MM.1S (cell line): ENCODE measurements at regions not wholly inside any gene's neighbourhood (a gene's known extent, or its start where the extent isn't known, plus 50 kb on each side); places are given as distances from the start of the nearest gene placed in this dataset.

ENCODE experiments used
- DNase-seq: peaks from one replicate; pipeline ENCODE4 v3.0.0-alpha.2; 2015
- H2AFZ ChIP-seq: fragments of 300-600 bp; sonication (generic); 2 replicates; pipeline ENCODE4 v1.6.0; 2016; ENCODE audit warnings: antibody characterized with exemption, low read length
- H3F3A ChIP-seq: fragments of 300-600 bp; sonication (generic); 2 replicates; pipeline ENCODE4 v1.6.1; 2016; ENCODE audit warnings: mild to moderate bottlenecking, antibody characterized with exemption, low read length, moderate library complexity, mixed read lengths; ENCODE audit not compliant: insufficient read depth
- H3K27ac ChIP-seq: fragments of 300-600 bp; sonication (generic); 2 replicates; pipeline ENCODE4 v1.5.1; 2016; ENCODE audit warnings: mild to moderate bottlenecking, low read length
- H3K27me3 ChIP-seq: fragments of 300-600 bp; sonication (generic); replicated peaks from 2 replicates; pipeline ENCODE4 v1.6.0; 2016; ENCODE audit warnings: low read length; ENCODE audit not compliant: insufficient read depth
- H3K36me3 ChIP-seq: fragments of 300-600 bp; sonication (generic); replicated peaks from 2 replicates; pipeline ENCODE4 v1.6.1; 2016; ENCODE audit warnings: mild to moderate bottlenecking, low read length, mixed read lengths; ENCODE audit not compliant: insufficient read depth
- H3K4me1 ChIP-seq: fragments of 300-600 bp; sonication (generic); 2 replicates; pipeline ENCODE4 v1.6.1; 2016; ENCODE audit warnings: low read length, mixed read lengths
- H3K4me2 ChIP-seq: fragments of 300-600 bp; sonication (generic); 2 replicates; pipeline ENCODE4 v1.6.0; 2016; ENCODE audit warnings: low read depth, low read length
- H3K4me3 ChIP-seq: fragments of 300-600 bp; sonication (generic); 2 replicates; pipeline ENCODE4 v1.5.1; 2016; ENCODE audit warnings: low read length, mixed read lengths
- H3K79me2 ChIP-seq: fragments of 300-600 bp; sonication (generic); 2 replicates; pipeline ENCODE4 v1.6.1; 2016; ENCODE audit warnings: mixed run types, low read length, mixed read lengths
- H3K9ac ChIP-seq: fragments of 300-600 bp; sonication (generic); 2 replicates; pipeline ENCODE4 v1.6.1; 2016; ENCODE audit warnings: low read length, mixed read lengths
- H3K9me2 ChIP-seq: fragments of 300-600 bp; sonication (generic); replicated peaks from 2 replicates; pipeline ENCODE4 v1.6.1; 2016; ENCODE audit warnings: mild to moderate bottlenecking, low read length, mixed read lengths; ENCODE audit not compliant: insufficient read depth
- H3K9me3 ChIP-seq: fragments of 300-600 bp; sonication (generic); replicated peaks from 2 replicates; pipeline ENCODE4 v1.6.1; 2016; ENCODE audit warnings: mild to moderate bottlenecking, low read length, mixed read lengths; ENCODE audit not compliant: insufficient read depth
- H4K20me1 ChIP-seq: fragments of 300-600 bp; sonication (generic); 2 replicates; pipeline ENCODE4 v1.6.1; 2016; ENCODE audit warnings: mild to moderate bottlenecking, low read length, moderate library complexity, mixed read lengths; ENCODE audit not compliant: insufficient read depth
- EZH2 ChIP-seq: fragments of 300-600 bp; sonication (generic); optimal IDR thresholded peaks from 2 replicates; pipeline ENCODE3; 2017; ENCODE audit warnings: low read depth, mild to moderate bottlenecking, antibody characterized with exemption, low read length, mixed read lengths
- EZH2phosphoT487 ChIP-seq: fragments of 300-600 bp; sonication (generic); IDR thresholded peaks from 2 replicates; pipeline ENCODE4 v1.6.1; 2018; ENCODE audit warnings: antibody characterized with exemption, low read length
- TF ChIP-seq, protein P1 (sequence below): fragments of 300-600 bp; sonication (generic); IDR thresholded peaks from 2 replicates; pipeline ENCODE4 v1.5.1; 2016; ENCODE audit warnings: antibody characterized with exemption, low read length, mixed read lengths

DNA sequence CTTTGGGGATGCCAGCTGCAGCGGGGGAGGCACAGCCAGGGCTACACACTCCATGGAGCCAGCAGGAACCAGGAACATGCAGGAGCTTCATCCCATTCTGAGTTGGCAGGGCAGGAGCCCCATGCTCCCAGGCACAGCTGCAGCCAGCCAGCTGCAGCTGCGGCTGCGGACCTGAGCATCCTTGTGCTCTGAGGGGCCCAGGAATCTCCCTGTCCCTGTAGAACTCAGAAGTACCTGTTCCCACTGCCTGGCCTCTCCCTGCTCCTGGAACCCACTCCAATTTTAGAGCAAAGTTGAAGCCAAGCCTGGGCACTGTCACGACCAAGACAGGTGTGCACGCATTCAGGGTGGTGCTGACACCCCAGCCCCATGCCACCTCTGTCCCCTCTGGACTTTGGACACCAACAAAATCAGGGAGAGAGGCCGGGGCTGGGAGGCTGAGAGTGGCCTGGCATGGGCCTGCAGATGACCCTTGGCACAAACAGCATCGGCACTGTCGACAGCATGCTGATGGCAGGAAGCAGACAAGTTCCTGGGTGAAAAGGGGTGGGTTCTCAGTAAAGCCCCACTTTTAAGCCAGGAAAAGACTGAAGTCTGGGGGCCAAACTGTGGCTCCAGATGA is 257.3 kb upstream of the LRFN5 start:
- no peaks in the 10 kb centered on the region for H4K20me1 ChIP-seq
- H3K36me3 ChIP-seq = no peaks in the 10 kb centered on the region
- no peak overlapping the region for H3K4me3 ChIP-seq
- no peaks in the 10 kb centered on the region for H3K4me1 ChIP-seq
- DNase-seq = no peak
- no peaks in the 10 kb centered on the region for H3K9me3 ChIP-seq
- H3K27ac ChIP-seq = no peak overlapping the region
- no peak overlapping the region for H3K9ac ChIP-seq
- no peaks in the 10 kb centered on the region for H3K27me3 ChIP-seq
- no peaks in the 10 kb centered on the region for H3K79me2 ChIP-seq
- H3K9me2 ChIP-seq = no peaks in the 10 kb centered on the region
- H3K4me2 ChIP-seq = no peak overlapping the region
- no peak for TF ChIP-seq EZH2phosphoT487
- TF ChIP-seq, protein P1, sequence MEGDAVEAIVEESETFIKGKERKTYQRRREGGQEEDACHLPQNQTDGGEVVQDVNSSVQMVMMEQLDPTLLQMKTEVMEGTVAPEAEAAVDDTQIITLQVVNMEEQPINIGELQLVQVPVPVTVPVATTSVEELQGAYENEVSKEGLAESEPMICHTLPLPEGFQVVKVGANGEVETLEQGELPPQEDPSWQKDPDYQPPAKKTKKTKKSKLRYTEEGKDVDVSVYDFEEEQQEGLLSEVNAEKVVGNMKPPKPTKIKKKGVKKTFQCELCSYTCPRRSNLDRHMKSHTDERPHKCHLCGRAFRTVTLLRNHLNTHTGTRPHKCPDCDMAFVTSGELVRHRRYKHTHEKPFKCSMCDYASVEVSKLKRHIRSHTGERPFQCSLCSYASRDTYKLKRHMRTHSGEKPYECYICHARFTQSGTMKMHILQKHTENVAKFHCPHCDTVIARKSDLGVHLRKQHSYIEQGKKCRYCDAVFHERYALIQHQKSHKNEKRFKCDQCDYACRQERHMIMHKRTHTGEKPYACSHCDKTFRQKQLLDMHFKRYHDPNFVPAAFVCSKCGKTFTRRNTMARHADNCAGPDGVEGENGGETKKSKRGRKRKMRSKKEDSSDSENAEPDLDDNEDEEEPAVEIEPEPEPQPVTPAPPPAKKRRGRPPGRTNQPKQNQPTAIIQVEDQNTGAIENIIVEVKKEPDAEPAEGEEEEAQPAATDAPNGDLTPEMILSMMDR = no peak
- no peak for TF ChIP-seq EZH2
- H3F3A ChIP-seq = no peaks in the 10 kb centered on the region
- H2AFZ ChIP-seq = no peak overlapping the region

DNA sequence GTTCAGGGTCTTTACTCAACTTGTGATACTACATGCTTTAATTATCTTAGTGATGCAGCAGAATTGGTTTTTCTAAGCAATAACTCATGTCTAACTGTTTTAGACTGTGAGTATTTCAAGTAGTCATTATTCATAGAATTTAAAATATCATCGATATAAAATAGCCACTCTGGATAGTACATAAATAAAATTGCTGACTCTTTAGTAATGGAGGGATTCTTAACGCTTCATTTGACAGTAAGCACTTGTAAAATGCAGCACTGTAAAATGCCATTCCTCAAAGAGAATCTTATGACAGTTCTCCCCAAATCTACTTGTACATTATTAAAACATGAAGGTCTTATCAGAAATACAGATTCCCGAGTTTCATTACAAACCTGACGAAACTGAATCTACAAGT is 262.8 kb upstream of the LRFN5 start:
- no peak for DNase-seq
- Histone ChIP-seq H3K27ac (no peak overlapping the region), H3F3A (no peaks in the 10 kb centered on the region), H3K9me3 (no peaks in the 10 kb centered on the region), H3K36me3 (no peaks in the 10 kb centered on the region), H3K9ac (no peak overlapping the region), H3K4me2 (no peak overlapping the region), H3K9me2 (no peaks in the 10 kb centered on the region), H2AFZ (no peak overlapping the region), H3K79me2 (no peaks in the 10 kb centered on the region), H4K20me1 (no peaks in the 10 kb centered on the region), H3K27me3 (no peaks in the 10 kb centered on the region), H3K4me1 (no peaks in the 10 kb centered on the region), H3K4me3 (no peak overlapping the region)
- TF ChIP-seq EZH2 = no peak
- TF ChIP-seq EZH2phosphoT487 = no peak

DNA sequence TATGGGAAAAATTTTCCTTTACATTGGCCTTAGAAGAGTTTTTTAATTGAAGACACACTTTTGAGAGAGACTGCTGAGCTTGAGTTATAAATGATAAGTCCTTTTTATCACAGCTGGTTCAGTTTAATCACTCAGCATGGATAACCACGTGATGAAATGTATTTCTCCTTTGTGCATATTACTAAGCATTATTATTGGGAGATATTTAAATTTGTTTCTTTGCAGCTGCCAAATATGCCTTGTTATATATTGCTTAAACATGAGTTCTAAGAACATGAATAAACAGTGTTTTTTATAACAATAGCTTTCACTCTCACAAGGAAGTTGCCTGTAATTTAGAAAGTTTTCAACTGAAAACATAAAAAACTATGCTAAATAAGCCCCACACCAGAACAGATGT is 293.5 kb upstream of the LRFN5 start:
- H4K20me1 ChIP-seq = no peaks in the 10 kb centered on the region

DNA sequence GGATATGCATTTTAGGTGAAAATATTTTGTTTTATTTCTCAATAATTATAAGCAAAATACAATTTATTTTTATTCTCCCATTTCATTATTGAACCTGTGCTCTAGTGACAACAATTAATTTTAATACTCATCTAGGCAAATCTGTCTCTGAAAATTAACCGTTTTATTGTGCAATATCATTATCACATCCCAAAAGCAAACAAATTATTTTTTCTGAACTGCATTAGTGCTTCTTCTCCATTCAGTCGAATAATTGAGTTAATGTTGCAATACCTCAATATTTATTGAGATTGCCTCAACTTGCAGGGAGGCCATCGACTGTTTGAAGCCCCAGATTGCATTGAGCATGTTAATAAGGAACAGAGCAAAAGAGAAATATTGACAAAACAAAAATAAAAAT is 303.2 kb upstream of the LRFN5 start:
- no peaks in the 10 kb centered on the region for H3K9me3 ChIP-seq

More for the DNA sequence above, 293.5 kb upstream of the LRFN5 start:
- Histone ChIP-seq H3K9me2 (no peaks in the 10 kb centered on the region), H3K27me3 (no peaks in the 10 kb centered on the region), H3K4me2 (no peak overlapping the region), H2AFZ (no peak overlapping the region), H3K79me2 (no peaks in the 10 kb centered on the region), H3K4me1 (no peaks in the 10 kb centered on the region), H3K9ac (no peak overlapping the region), H3F3A (no peaks in the 10 kb centered on the region), H3K36me3 (no peaks in the 10 kb centered on the region), H3K27ac (no peak overlapping the region), H3K9me3 (no peaks in the 10 kb centered on the region), H3K4me3 (no peak overlapping the region)
- no peak for TF ChIP-seq EZH2
- no peak for TF ChIP-seq EZH2phosphoT487
- TF ChIP-seq, protein P1 = no peak
- DNase-seq = no peak

More for the DNA sequence above, 303.2 kb upstream of the LRFN5 start:
- Histone ChIP-seq H4K20me1 (no peaks in the 10 kb centered on the region), H3F3A (no peaks in the 10 kb centered on the region), H3K27ac (no peak overlapping the region), H2AFZ (no peak overlapping the region), H3K4me2 (no peak overlapping the region), H3K4me3 (no peak overlapping the region), H3K4me1 (no peaks in the 10 kb centered on the region), H3K27me3 (no peaks in the 10 kb centered on the region), H3K36me3 (no peaks in the 10 kb centered on the region), H3K9me2 (no peaks in the 10 kb centered on the region), H3K9ac (no peak overlapping the region), H3K79me2 (no peaks in the 10 kb centered on the region)
- TF ChIP-seq, protein P1 = no peak
- TF ChIP-seq EZH2 (no peak), EZH2phosphoT487 (no peak)
- DNase-seq = no peak
